Astrocyte of the spinal cord (primary cell): ENCODE measurements at regions not wholly inside any gene's neighbourhood (a gene's known extent, or its start where the extent isn't known, plus 50 kb on each side); places are given as distances from the start of the nearest gene placed in this dataset.

Experiments used
- DNase-seq: peaks from one replicate; pipeline ENCODE4 v3.0.0; 2011; ENCODE audit warnings: low read depth, low spot score
- H3K4me3 ChIP-seq: 2 replicates; pipeline ENCODE4 v1.5.1; 2011; ENCODE audit warnings: low read depth, mild to moderate bottlenecking, low read length, moderate library complexity
- CTCF ChIP-seq: IDR thresholded peaks from 2 replicates; pipeline ENCODE4 v1.5.1; 2012; ENCODE audit warnings: low read depth, mild to moderate bottlenecking, low read length, inconsistent platforms
- in situ Hi-C: cut with HindIII; loops from 2 replicates; pipeline ENCODE4 v1.10.0; 2017; ENCODE audit warnings: low sequenced_read_pairs

GRCh38 chr2:104904889-104905288 is 51.0 kb downstream of the POU3F3 start:
- in situ Hi-C loops = no loop called here
- TF ChIP-seq CTCF = no peak
- H3K4me3 ChIP-seq = no peak overlapping the region
- no peak for DNase-seq

- no peak overlapping the region for H3K4me3 ChIP-seq
- DNase-seq = no peak
- no peak for TF ChIP-seq CTCF
- in situ Hi-C loops = no loop called here
These were observed 55.4 kb downstream of the POU3F3 start for GRCh38 chr2:104909317-104909716.

DNA sequence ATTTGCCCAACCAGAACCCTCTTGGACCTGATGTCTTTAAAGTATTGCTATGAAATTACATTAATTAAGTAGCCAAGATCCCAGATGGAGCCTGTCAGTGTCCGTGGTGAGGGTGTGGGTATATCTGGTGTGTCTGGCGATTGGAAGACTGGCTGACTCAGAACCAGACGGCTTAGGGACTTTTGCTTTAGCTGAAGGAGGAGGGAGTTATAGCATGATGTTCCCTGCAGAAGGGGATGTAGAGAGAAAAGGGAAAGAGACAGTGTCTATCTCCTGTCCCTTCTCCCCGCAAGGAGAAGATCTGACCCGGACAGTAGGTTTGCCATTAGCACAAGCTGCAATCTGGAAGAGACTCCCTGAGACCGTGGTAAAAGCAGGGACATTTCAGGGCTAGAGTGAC is 60.6 kb downstream of the POU3F3 start:
- DNase-seq = no peak
- in situ Hi-C loops = no loop called here
- no peak for TF ChIP-seq CTCF
- H3K4me3 ChIP-seq = no peak overlapping the region

DNA sequence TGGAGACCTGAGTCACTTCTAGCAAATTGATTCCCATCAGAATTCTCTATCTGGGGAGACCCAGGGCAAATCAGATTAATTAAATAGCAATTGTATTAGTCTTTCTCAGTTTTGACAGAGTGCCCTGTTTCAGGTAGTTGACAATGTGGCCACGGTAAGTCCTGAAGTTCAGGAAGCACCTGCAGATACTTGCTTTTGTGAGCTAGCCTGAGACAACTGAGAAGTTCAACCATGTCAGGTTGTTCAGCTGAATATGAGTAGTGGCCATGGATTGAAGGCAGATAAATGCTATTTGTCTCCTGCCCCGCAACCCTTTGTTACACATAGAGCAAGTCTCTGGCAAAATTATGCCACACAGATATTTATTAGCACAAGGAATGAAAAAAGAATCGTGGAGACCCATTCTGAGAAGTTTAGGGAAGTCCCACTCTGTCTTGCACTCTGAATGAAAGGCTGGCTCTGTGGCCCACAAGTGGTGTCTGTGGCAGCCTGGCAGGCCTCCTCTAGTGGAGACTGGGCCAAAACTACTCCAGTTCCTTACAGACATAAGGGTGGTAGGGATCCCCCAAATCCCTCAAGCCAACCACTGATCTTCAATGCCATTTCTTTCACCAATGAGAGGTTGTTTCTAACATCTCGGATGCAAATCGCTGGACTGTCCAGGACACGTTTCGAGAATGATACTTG is 61.3 kb downstream of the POU3F3 start:
- in situ Hi-C loops = no loop called here
- TF ChIP-seq CTCF = no peak
- DNase-seq = no peak
- H3K4me3 ChIP-seq = no peak overlapping the region

DNA sequence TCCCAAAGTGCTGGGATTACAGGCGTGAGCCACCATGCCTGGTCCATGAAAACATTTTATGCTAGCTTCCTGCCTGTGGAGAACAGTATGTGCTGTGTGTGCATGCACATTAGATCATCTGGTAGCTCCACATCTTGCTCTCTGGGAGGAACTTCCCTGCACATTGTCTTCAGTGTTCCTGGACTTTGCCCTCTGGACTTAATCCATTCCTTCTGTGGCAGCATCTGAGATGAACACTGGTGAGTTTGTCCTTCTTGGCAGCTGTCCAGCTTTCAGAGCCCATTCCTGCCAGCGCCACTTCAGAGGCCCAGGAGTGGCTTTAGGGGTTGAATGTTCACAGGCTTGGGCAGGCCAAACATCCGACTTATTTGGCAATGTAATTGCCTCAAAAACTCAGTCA is 65.2 kb downstream of the POU3F3 start:
- H3K4me3 ChIP-seq = no peak overlapping the region
- TF ChIP-seq CTCF = no peak
- in situ Hi-C loops = no loop called here
- DNase-seq = no peak

DNA sequence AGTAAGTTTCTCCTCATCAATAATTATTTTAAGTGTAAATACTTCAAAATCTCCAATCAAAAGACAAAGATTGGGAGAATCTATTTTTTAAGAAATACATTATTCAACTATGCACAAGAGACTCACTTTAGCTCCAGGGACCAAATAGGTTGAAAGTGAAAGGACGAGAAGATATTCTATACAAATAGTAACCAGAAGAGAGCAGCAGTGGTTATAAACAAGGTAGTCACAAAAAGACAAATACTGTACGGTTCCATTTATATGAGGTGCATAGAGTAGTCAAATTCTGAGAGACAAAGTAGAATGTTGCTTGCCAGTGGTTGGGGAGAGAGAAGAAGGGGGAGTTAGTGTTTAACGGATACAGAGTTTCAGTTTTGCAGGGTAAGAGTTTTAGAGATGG is 69.8 kb downstream of the POU3F3 start:
- in situ Hi-C loops = no loop called here
- DNase-seq = no peak
- no peak for TF ChIP-seq CTCF
- no peak overlapping the region for H3K4me3 ChIP-seq
